Transverse colon (tissue), 4 donors: ENCODE measurements at regions not wholly inside any gene's neighbourhood (a gene's known extent, or its start where the extent isn't known, plus 50 kb on each side); places are given as distances from the start of the nearest gene placed in this dataset.

Experiments used
- DNase-seq: peaks from one replicate; pipeline ENCODE4 v3.0.0-alpha.2; 2019
- H3K27ac ChIP-seq, 4 donors: fragments of 200-600 bp; sonication (generic); 2 replicates each; pipeline ENCODE4 v1.5.1; 2016 to 2018; ENCODE audit warnings: inconsistent platforms in 4 of 4
- H3K27me3 ChIP-seq: fragments of 200-600 bp; sonication (generic); 2 replicates; pipeline ENCODE4 v1.5.1; 2017; ENCODE audit warnings: inconsistent platforms
- H3K36me3 ChIP-seq, 4 donors: fragments of 200-600 bp; sonication (generic); 2 replicates each; pipeline ENCODE4 v1.5.1; 2017 to 2019; ENCODE audit warnings: inconsistent platforms in 4 of 4
- H3K4me1 ChIP-seq, 4 donors: fragments of 200-600 bp; sonication (generic); 2 replicates each; pipeline ENCODE4 v1.5.1; 2017 to 2020; ENCODE audit warnings: inconsistent platforms in 4 of 4
- H3K4me3 ChIP-seq, 4 donors: fragments of 200-600 bp; sonication (generic); 1 replicate in 1 of 4; 2 replicates in 3 of 4; pipeline versions ENCODE4 v1.5.1 to v1.6.1; 2017 to 2019; ENCODE audit warnings: inconsistent platforms in 4 of 4
- H3K9me3 ChIP-seq, 2 donors: fragments of 200-600 bp; sonication (generic); 2 replicates each; pipeline ENCODE4 v1.5.1; 2017 to 2019; ENCODE audit warnings: inconsistent platforms in 2 of 2
- EP300 ChIP-seq: sonication (generic); formaldehyde crosslinking; IDR thresholded peaks from one replicate; pipeline ENCODE4 v1.6.1; 2017; ENCODE audit warnings: antibody characterized with exemption, low read depth
- POLR2A ChIP-seq: fragments of 450-650 bp; IDR thresholded peaks from one replicate; pipeline ENCODE4 v1.6.1; 2016; ENCODE audit warnings: antibody characterized with exemption, mild to moderate bottlenecking, moderate library complexity
- POLR2AphosphoS5 ChIP-seq, 3 donors: sonication (generic); formaldehyde crosslinking; IDR thresholded peaks; one replicate each; pipeline ENCODE4 v1.6.1; 2016; ENCODE audit warnings: antibody characterized with exemption in 3 of 3
- WGBS, 2 donors: methylation state at CpG; one replicate each; pipeline ENCODE4 v1.1.5; 2018; ENCODE audit warnings: low coverage in 1 of 2; 5-methylcytosine and 5-hydroxymethylcytosine counted together
- in situ Hi-C, 4 donors: fragments of 200-750 bp; cut with MboI; loops; one replicate each; pipeline versions ENCODE4 v1.15.0 to v1.15.1; 2017; ENCODE audit warnings: low sequenced_read_pairs in 3 of 4, low pct_ligation_motif_present in 1 of 4, low pct_unique_long_range_greater_than_20kb in 1 of 4
- intact Hi-C: fragments of 100-400 bp; cut with DNase I; formaldehyde crosslinking; loops from one replicate; pipeline ENCODE4 v1.15.1; 2023; ENCODE audit warnings: low total_unique reads
- TF ChIP-seq, protein P1 (sequence below), 5 experiments: fragments of 200-600 bp in 3 of 5; fragments of 450-650 bp in 2 of 5; sonication (generic) in 3 of 5; IDR thresholded peaks; 1 replicate in 2 of 5; 2 replicates in 3 of 5; pipeline ENCODE4 v1.5.1; 2016 to 2017; ENCODE audit warnings: antibody characterized with exemption in 5 of 5, inconsistent platforms in 3 of 5, mild to moderate bottlenecking in 2 of 5, moderate library complexity in 1 of 5

DNA sequence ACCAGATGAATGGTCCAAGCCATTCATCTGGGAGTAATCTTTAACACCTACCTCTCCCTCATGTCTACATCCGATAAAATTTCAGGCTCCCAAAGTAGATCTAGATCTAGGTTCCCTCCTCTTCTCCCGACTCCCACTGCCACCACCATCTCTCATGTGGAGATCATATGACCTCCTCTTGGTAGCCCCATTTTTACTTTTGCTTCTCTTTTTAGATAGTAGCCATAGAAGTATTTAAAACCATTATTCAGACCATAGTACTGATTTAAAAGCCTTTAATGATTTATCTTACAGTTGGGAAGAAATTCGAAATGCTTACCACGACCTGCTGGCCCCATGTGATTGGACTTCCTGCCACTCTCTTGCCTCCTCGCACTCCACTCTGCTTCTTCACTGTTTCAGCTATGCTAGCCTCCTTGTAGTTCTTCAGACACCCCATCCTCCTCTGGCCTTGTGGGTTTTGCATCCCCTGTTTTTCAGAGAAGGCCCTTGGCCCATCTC, 98.5 kb downstream of the RASSF10 start:
- H3K4me3 ChIP-seq, result no peak overlapping the region
- WGBS, 2 donors, result 69 to 83% methylated on average over 5 of the region's 5 CpGs

DNA sequence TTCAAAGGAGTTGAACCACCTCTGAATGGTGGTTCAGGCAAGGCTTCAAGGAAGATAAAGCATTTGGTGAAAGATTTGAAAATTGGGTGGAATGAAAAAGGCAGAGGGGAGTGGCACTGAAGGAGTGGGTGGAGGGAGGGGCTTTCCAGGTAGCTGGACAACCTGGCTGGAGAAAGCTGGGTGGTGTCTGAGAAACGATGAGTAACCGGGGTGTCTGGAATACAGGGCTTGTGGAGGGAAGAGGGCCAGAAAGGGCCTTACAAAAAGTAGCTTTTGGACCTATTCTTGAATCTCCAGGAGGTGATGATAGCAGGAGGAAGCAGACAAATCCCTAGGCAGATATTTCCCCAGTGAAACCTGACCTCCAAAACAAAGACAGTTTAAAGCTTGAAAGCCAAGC, 99.3 kb downstream of the RASSF10 start:
- in situ Hi-C loops (no loop called here), intact Hi-C loops (no loop called here)
- 93 to 94% methylated on average over 2 of the region's 2 CpGs for WGBS, 2 donors
- no peak overlapping the region for H3K4me3 ChIP-seq
- H3K9me3 ChIP-seq, result no peaks in the 10 kb centered on the region
- peaks cover 0 to 3% (median 0%) of the 10 kb centered on the region in 4 donors for H3K4me1 ChIP-seq
- no peak for TF ChIP-seq EP300
- no peaks in the 10 kb centered on the region for H3K27me3 ChIP-seq
- no peak overlapping the region for H3K27ac ChIP-seq
- no peak for DNase-seq
- H3K36me3 ChIP-seq, result no peaks in the 10 kb centered on the region

More for the DNA sequence above, 98.5 kb downstream of the RASSF10 start:
- H3K27me3 ChIP-seq, result no peaks in the 10 kb centered on the region
- H3K9me3 ChIP-seq, result no peaks in the 10 kb centered on the region
- H3K27ac ChIP-seq, result no peak overlapping the region
- H3K4me1 ChIP-seq, result peaks cover 0 to 3% (median 0%) of the 10 kb centered on the region in 4 donors
- intact Hi-C loops, result no loop called here
- in situ Hi-C loops, result no loop called here
- no peak for DNase-seq
- TF ChIP-seq EP300 (no peak), POLR2A (no peak), POLR2AphosphoS5 (IDR thresholded peaks at IDR 0.05) (no peak)
- TF ChIP-seq, protein P1, sequence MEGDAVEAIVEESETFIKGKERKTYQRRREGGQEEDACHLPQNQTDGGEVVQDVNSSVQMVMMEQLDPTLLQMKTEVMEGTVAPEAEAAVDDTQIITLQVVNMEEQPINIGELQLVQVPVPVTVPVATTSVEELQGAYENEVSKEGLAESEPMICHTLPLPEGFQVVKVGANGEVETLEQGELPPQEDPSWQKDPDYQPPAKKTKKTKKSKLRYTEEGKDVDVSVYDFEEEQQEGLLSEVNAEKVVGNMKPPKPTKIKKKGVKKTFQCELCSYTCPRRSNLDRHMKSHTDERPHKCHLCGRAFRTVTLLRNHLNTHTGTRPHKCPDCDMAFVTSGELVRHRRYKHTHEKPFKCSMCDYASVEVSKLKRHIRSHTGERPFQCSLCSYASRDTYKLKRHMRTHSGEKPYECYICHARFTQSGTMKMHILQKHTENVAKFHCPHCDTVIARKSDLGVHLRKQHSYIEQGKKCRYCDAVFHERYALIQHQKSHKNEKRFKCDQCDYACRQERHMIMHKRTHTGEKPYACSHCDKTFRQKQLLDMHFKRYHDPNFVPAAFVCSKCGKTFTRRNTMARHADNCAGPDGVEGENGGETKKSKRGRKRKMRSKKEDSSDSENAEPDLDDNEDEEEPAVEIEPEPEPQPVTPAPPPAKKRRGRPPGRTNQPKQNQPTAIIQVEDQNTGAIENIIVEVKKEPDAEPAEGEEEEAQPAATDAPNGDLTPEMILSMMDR (IDR thresholded peaks at IDR 0.05), result no peak
- no peaks in the 10 kb centered on the region for H3K36me3 ChIP-seq

- H3K27ac ChIP-seq, result no peak overlapping the region
- WGBS, 2 donors, result 90% methylated on average over 1 of the region's 1 CpG; no CpG with 5 or more reads in 1 of the 2 donors
- no peaks in the 10 kb centered on the region for H3K27me3 ChIP-seq
- H3K4me1 ChIP-seq, result peaks cover 0 to under 1% (median 0%) of the 10 kb centered on the region in 4 donors
- in situ Hi-C loops (no loop called here), intact Hi-C loops (no loop called here)
- DNase-seq, result no peak
- H3K9me3 ChIP-seq, result no peaks in the 10 kb centered on the region
- no peak overlapping the region for H3K4me3 ChIP-seq
- no peak for TF ChIP-seq POLR2AphosphoS5 (IDR thresholded peaks at IDR 0.05)
- TF ChIP-seq, protein P1 (IDR thresholded peaks at IDR 0.05), result no peak
- TF ChIP-seq POLR2A, result no peak
- TF ChIP-seq EP300, result no peak
- no peaks in the 10 kb centered on the region for H3K36me3 ChIP-seq
These were observed 100.5 kb downstream of the RASSF10 start for GRCh38 chr11:13109616-13110015.

GRCh38 chr11:13110145-13110544, 101.0 kb downstream of the RASSF10 start:
- no peak overlapping the region for H3K4me3 ChIP-seq
- no peak for TF ChIP-seq POLR2AphosphoS5 (IDR thresholded peaks at IDR 0.05)
- DNase-seq, result no peak
- WGBS, 2 donors, result 80 to 94% methylated on average over 1 of the region's 1 CpG
- H3K9me3 ChIP-seq, result no peaks in the 10 kb centered on the region
- no peaks in the 10 kb centered on the region for H3K27me3 ChIP-seq
- no peak overlapping the region for H3K27ac ChIP-seq
- in situ Hi-C loops (no loop called here), intact Hi-C loops (no loop called here)
- H3K4me1 ChIP-seq, result no peaks in the 10 kb centered on the region
- H3K36me3 ChIP-seq, result no peaks in the 10 kb centered on the region

DNA sequence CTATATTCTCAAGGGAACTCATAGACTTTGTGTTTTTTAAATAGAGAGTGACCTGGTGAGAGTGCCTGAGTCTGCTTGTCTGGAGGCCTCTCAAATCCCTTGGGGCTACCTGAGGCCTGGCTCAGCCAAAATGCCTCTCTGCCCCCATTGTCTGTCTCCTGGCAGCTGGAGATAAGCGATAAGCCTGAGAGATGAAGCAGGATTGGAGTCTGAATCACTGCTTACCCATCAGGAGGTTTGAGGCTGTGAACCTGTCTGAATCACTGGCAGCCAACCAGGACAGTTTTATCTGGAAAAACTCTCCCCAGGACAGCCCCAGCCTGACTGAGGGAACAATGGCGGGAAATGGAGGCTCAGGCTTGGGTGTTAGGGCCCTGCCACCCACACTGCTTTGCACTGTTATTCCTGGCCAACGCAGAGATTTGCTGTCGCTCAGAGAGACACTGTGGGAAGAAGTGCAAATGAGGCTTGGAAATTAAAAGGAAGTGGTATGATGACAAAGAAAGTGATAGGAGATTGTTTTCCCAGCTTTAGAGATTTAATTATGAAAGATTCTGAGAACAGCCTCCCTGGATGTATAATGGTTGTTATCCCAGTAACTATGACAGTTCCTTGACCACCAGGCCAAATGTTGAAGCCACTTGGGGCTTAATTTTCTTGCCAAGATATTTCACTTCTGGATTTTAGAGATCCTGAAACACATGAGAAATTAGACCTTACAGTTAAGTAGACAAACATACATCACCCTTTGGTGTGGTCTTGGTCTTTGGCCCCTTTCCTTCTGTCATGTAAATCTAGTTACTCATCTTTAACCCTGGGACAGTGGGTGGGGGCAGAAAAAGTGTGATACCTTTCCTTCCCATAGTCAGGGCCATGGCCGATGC, 102.1 kb downstream of the RASSF10 start:
- Histone ChIP-seq H3K4me1 (no peaks in the 10 kb centered on the region), H3K27ac (no peak overlapping the region), H3K9me3 (no peaks in the 10 kb centered on the region), H3K4me3 (no peak overlapping the region), H3K36me3 (no peaks in the 10 kb centered on the region), H3K27me3 (no peaks in the 10 kb centered on the region)
- WGBS, 2 donors, result 82 to 100% methylated on average over 1 to 5 of the region's 5 CpGs
- no peak for DNase-seq
- intact Hi-C loops (no loop called here), in situ Hi-C loops (no loop called here)
- no peak for TF ChIP-seq POLR2A
- TF ChIP-seq POLR2AphosphoS5 (IDR thresholded peaks at IDR 0.05), result no peak
- TF ChIP-seq EP300, result no peak
- TF ChIP-seq, protein P1 (IDR thresholded peaks at IDR 0.05), result no peak
